HG03196 (cell line): ENCODE measurements at regions not wholly inside any gene's neighbourhood (a gene's known extent, or its start where the extent isn't known, plus 50 kb on each side); places are given as distances from the start of the nearest gene placed in this dataset.

Experiments
- ATAC-seq: cut with Tn5 transposase; IDR thresholded peaks from one replicate; pipeline ENCODE4 v1.9.1; 2021; ENCODE audit not compliant: unreplicated experiment

DNA sequence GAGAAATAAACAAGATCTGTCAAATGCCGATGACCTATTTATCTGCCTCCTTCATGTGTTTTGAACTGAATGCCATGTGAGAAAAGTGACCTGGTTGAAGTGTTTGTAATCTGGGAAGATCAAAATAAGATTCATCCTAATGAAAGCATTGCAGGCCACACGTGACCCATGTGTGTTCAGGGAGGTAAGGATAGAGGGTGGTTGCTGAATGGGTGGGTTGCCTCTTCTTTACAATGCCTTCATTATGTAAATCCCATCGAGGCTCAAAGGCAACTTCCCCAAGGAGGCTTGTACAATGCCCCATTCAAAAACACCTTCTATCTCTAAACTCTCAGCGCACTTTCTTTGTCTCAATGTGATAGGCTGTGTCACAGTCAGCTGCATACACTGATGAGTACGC is 273.1 kb downstream of the LRATD1 start:
- ATAC-seq: no peak

DNA sequence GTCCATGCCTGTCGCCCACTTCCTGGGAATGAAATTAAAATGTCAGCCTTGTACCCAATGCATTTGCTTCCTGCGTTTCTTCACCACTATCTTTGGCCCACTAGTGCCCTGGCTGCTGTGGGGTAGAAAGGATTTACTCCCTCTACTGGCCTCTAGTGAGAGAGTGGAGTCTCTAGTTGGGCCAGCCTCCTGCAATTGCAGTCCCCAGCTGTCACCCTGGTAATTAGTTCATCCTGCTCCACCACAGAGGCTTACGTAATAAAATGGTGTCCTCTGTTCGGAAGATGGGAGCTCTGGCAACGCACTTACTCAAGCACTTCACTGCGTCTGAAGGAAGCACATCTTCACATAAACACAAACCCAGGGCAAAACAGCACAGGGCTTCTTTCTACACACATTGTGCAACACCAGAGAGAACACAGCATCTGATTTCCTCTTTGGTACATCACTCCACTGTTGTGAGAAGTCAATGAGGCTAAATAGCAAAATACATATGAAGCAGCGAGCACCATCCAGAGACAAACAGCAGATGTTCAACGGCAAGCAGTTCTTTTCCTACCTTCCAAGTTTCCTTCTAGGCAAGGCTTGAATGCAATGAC is 274.6 kb downstream of the LRATD1 start:
- no peak for ATAC-seq

DNA sequence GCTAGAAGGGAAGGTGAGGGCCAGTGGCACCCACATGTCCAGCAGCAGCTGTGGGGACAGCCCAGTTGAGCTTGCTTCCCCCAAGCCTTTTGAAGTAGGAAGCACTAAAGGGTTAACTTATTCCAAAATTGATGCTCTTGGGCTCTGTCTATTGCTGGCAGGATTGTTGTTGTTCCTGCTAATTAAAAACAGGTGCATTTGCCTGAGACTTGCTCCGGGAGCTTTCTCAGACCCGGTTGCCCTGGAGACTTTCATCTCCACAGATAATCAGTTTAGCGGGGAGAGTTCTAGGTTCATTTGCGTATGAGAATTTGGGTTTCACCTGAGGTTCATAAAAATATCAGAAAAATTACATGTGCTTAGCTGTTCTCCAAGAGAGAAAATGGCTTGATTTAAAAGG is 277.3 kb downstream of the LRATD1 start:
- no peak for ATAC-seq

DNA sequence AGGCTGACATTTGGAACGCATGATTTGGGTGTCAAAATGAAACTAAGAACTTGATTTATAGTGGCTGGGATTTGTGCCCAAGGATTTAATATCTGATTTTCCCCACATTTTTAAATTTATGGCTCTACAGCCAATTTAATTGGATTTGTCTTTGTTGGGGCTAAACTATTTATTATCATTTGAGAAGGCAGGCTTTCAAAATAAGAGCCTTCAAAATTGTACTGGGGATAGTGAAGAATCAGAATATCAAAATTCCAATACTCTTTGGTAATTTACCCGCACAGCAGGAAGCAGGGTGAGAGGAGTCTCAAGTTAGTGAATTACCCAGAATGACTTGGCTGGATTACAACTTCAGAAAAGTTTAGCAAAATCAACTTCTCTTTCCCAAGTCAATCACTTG is 278.1 kb downstream of the LRATD1 start:
- ATAC-seq: no peak

DNA sequence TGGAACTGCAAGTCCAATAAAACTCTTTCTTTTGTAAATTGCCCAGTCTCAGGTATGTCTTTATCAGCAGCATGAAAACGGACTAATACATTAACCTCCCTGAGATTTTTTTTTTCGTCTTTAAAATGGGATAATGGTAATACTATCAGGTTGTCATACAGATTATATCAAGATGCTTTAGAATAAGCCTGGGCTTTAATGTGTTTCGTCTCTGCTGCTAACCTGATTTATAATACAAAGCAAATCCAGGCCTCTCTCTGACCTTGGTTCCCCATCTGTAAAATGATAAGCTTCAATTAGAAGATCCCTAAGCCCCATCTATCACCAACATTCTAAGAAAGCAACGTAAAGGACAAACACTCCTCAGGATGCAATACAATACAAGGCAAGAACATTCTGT is 283.5 kb downstream of the LRATD1 start:
- ATAC-seq: no peak

DNA sequence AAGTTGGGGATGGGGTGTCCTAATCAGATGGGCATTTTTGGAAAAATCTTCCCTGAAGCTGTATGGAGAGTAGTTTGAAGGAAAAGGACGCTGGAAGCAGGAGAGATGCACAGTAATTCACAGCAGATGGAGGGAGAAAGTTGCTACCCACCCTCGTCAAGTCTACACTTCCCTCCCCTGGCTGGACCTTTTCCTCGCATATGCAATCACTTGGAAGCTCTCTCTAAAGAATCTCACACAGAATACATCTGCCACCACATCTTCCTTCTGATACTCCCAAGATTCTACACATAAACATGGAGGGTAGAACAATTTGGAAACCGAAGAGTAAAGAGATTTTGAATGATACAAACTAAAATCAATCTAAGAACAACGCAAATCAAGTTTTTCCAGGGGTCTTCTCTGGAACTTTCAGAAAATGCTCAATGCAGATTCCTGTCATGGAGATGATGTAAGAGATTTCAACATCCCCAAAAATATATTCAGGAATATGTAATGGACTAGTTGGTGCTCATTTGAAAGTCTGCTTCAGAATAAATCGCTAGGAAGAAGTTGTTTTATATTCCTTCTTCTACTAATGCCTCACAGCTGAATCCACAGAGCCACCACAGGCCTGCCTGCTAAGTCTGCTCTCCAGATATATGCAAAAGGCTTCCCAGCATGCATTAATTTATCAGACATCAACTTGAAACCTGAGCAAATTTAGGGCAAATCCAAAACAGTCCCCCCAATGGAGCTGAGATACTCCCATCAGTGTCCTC is 291.5 kb downstream of the LRATD1 start:
- no peak for ATAC-seq

DNA sequence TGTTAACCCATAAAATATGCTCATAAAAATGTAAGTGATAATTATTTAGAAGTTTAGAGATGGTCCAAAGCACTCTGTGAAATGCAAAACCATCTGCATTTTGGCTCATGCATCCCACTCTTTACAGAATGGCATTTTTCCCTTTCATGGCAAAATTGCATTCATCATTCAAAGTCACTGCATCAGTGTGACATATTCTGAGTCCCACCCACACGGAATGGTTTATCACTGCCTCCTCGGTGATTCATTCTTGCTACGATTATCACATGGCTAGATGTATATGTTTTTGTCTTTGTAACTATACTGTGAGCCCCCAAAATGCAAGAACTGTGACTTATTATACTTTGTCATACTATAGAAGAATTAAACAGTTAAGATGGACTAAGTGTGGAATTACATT is 293.0 kb downstream of the LRATD1 start:
- no peak for ATAC-seq

DNA sequence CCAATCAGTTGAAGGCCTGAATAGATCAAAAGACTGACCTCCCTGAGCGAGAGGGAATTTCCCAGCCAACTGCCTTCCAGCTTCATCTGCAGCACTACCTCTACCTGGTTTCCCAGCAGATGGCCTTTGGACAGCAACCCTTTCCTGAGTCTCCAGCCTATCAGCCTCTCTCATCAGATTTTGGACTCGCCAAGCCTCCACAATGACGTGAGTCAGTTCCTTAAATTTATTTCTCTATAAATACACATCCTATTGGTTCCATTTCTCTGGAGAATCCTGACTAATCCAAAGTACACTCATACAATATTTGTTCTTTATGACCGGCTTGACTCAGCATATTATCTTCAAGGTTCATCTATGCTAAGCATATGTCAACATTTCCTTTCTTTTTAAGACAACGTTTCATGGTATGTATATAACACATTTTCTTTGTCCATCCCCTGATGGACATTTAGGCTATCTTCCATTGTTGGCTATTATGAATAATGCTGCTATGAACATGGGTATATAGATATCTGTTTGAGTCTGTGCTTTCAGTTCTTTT is 294.6 kb downstream of the LRATD1 start:
- no peak for ATAC-seq

DNA sequence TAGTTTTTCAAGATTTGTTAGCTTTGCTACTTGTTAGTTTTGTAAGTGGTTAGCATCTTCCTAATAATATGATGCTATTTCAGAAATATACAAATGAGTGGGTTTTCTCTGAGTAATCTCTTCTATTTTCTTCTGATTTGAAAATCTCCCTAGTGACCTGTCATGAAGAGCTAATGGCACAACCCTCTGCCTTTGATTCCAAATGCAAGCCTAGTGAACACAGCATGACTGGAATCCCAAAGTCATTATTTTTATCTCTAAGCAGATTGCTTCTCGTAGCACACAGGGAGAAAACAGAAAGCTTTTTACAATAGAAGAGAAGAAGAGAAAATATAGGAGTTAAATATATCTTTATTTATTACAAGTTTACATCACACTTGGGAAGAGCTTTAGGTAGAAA is 295.5 kb downstream of the LRATD1 start:
- no peak for ATAC-seq

DNA sequence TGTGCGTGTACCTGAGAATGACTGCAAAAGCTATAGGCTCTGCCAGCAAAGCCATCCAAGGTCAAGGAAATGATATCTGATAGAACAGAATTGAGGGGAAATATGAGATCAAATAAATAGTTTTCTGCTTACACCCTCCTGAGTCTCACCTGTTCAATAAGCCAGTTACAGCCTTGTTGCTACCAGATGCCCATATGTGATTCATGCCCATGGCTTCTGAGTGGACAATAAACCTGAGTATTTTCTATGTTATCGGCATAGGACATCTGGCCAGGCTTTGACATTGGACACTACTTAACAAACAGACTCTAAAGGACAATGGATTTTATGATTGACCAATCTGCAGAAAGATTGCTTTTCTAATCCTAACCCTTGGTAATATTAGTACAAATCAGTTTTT is 297.9 kb downstream of the LRATD1 start:
- no peak for ATAC-seq

DNA sequence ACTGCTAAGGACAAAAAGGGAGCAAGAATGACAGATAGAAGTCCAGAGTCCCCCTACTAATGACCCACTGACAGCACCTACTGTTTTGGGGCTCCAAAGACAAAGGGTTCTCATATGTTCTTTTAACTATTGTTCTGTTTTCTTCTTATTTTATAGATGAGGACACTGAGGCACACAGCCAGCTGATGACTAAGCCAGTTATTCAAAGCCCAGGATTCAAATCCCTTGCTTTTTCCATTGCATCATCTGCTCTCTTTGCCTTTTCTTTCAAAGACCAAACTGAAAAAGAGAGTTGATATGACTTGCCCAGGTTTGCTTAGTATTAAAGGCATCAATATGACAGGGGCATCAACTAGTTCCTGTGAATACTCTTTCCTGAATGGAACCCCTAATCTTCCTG is 299.8 kb downstream of the LRATD1 start:
- ATAC-seq: no peak

DNA sequence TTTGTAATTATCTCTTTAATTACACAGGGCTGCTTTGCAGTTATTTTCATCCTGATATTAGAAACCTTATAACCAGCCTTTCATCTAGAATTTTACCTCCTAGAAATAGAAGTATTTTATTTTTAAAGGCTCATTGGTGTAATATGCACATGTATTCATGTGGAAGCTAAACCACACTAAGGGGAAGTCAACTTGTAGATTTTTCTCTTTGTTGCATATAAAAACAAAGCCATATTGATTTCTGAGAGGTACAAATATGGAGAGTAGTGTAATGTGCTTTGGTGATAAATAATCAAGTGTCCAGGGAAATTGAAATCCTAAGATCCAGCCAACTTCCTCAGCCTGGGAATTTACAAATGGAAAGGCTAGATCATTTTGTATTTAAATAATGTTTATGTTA is 301.2 kb downstream of the LRATD1 start:
- no peak for ATAC-seq

DNA sequence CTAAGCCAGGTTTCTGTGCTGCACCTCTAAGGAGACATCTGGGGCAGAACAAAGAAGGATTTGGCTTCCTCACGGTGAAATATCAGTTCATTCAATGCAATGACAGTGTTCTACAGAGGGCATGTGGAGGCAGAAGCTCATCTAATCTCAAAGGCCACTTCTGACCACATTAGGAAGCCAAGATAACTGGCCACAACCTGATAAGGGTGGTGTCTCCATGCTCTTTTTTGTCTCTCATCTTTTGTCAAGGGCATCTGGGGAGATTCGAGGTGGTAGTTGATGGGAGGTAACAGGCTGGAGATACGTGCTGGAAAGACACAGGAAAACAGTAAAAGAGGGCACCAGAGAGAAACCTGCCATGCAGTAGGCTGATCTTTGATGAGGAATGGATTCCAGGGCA is 303.9 kb downstream of the LRATD1 start:
- ATAC-seq: no peak

DNA sequence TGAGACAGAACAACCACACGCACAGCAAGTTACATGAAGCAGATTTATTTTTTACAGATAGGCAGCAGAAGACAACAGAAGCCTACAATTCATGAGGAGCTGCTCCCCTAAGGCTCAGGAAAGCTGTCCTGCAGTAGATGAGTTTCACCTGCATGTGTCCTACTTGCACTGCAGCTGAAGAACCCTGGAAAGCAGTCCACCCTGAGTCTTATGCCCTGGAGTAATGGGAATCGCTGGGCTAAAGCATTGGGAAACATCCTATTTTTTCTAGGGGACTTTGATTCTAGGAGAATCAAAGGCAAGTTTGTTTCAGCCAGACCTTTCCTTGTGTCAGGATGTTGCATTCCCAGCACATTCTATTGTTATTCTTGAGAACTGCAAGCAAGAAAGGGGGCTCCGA is 304.8 kb downstream of the LRATD1 start:
- no peak for ATAC-seq

DNA sequence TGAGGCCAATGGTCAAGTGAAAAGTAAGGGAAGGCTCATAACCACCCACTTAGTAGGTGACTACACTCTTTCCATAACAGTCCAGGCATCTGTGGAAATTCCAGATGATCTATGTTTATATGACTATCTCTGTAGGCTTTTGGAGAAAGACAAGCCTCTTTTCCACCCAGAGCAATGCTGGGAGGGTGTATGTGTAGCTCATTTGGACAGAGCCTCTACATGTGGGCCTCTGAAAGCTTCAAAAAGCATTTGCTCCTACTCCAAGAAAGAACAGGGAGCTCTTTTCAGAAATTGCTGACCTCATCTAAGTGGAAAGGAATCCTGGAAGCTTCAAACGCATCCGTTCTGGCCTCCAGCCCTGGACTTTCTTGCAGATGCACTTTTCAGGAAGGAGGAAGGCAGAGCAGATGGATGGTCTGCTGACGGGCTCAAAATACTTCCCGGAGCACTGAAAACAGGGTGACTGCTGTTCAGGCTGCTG is 308.7 kb downstream of the LRATD1 start:
- no peak for ATAC-seq

DNA sequence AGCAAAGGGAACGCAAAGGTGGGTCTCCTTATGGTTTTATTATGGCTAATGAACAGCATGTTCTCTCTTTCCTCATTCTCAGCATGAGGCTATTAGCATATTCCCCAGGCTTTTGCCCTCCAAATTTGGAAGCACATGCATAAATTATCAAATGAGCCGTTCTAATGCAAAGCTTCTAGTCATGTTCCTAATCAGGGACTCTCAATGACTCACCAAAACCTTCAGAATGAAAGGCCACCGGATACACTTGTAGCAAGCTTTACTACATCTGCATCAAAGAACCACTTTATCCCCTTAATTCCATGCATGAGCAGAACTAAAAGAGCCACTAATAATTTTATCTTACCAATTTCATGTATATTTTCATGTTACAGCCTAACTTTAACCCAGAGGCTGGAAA is 310.5 kb downstream of the LRATD1 start:
- no peak for ATAC-seq

DNA sequence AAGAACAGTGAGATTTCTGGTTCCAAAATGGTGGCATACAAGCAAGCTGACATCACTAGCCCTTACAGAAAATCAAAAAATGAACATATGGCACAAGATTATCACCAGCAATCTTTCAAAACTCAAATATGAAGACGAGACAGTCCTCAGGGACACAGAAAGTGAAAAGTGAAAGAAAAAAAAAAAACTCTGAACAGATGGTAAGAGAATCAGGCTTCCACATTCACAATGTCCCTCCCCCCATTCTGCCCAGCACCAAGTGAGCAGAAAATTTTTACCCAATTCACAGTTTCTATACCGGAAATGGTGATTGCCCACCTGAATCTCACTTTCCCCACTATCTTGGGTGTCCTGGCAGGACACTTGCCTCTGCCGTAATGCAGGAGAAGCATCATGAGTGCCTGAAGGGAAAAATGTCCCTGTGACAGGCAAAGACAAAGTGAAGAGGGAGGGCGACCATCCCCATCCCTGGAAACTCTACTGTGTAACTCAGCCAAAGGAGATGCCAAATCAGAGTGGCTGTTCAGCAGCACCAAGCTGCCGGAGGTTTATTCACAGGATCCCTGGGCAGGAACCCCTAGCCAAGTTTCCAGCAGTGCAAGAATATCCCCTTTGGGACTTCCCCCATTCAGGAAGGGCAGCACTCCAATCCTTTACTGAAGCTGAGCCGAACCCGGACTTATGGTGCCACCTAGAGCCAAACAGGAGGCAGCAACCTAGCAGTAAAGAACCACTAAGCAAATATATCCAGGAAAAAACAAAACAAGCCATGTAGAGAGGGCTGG is 312.2 kb downstream of the LRATD1 start:
- no peak for ATAC-seq

DNA sequence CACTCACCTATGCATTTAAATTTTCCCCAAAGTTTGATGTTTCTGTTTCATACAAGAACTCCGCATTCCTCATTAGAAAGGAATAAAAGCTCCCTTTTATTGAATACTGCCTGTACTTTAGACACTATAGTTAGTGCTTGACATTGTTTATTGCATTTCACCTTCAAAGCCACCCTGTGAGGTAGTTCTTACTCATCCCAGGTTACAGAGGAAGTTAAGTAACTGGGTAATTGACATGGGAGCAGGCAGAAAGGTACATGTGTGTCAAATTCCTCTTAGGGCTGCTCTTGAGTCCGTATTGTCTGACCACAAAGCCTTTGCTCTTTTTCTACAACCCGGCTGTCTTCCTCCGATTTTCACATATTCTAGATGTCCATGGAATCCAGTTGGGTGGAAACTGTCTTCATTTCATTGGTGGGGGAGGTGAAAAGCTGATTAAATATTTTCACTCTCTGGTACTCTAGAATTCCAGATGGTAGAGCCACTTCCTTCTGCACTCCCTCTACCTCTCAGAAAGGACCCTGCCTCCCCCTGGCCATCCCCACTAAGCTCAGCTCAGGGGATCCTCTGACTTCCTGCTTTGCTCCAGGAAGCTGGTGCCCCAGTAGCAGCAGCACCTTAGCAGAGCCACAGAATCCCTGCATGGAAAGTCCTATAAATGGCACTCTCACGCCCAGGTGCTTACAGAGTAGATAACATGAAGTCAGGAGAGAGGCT is 319.2 kb downstream of the LRATD1 start:
- ATAC-seq: no peak

DNA sequence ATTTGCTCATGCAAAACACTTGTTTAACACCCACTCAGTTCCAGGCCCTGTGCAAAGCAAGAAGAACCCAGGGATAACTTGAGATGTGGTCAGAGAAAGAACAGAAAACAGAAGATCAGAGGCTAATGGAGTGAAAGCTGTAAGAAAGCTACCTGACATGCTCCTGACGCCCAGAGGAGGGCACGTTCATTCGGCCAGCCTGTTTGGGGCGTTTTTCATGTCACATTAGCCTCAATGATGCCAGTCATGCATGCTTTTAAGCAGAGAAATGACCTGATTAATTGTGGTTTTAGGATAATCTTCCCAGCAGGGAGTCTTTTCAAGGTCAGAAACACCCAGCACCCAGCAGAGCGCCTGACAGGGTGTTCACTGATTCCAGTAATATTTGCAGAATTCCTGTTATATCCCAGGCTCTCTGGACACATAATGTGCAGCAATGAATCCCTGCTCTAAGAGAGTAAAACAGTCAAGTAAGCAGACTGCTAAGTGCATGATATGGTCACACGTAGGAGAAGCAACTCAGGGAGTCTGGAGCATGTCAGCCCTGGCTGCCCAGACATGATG is 320.0 kb downstream of the LRATD1 start:
- no peak for ATAC-seq

DNA sequence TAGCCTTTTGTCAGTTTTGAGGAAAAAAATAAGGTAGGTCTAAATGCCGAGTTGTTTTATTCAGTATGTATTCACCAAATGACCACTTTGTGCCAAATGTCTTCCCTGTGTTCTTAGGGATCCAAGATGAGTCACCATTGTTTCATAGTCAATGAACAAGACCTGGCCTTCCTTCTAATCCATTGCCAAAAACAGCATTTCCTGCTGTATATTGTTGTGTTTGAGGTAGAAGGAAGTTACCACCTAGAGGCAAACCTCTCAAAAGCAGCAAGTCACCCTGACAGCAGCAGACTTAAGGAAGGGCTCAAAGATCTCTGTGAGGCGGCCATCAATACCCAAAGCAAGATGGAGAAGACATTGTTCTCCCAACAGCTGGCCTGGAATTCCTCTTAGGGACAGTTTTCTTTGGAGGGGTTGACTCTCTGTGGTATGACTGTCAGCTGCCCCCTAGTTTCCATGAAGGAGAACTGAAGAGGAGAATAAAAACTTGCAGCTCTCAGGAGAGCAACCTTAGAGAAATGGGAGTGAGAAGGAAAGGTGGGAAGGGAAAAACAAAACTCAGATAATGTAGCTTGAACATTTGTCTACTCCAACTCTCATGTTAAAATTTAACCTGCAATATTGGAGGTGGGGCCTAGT is 328.3 kb downstream of the LRATD1 start:
- no peak for ATAC-seq
